Hepatocyte (in vitro differentiated cells): ENCODE measurements at regions not wholly inside any gene's neighbourhood (a gene's known extent, or its start where the extent isn't known, plus 50 kb on each side); places are given as distances from the start of the nearest gene placed in this dataset.

Source experiments
- CTCF ChIP-seq: fragments of 200-600 bp; sonication (generic); IDR thresholded peaks from 2 replicates; pipeline ENCODE4 v1.5.1; 2016; ENCODE audit warnings: antibody characterized with exemption, mild to moderate bottlenecking; ENCODE audit not compliant: poor library complexity
- EZH2 ChIP-seq: fragments of 200-600 bp; sonication (generic); IDR thresholded peaks from 2 replicates; pipeline ENCODE4 v1.6.1; 2016; ENCODE audit warnings: antibody characterized with exemption, mild to moderate bottlenecking, borderline replicate concordance
- EZH2phosphoT487 ChIP-seq: fragments of 200-600 bp; sonication (generic); IDR thresholded peaks from one replicate; pipeline ENCODE4 v1.6.1; 2018; ENCODE audit warnings: antibody characterized with exemption, mild to moderate bottlenecking, low read depth, moderate library complexity; ENCODE audit not compliant: unreplicated experiment, severe bottlenecking

GRCh38 chr15:69606144-69606543, 153.5 kb downstream of the RPLP1 start:
- no peak for TF ChIP-seq CTCF
- TF ChIP-seq EZH2: no peak
- no peak for TF ChIP-seq EZH2phosphoT487
